Calu3 (cell line): ENCODE measurements at regions not wholly inside any gene's neighbourhood (a gene's known extent, or its start where the extent isn't known, plus 50 kb on each side); places are given as distances from the start of the nearest gene placed in this dataset.

Experiments
- BruUV-seq: library from RNA; stranded (reverse); fragments of 400-500 nt; replicated peaks from 2 replicates; lab custom pipeline; 2021; lab: Mats Ljungman, UMichigan
- CTCF ChIA-PET: fragments of 300-600 bp; sonication (Branson Sonifier 250); formaldehyde crosslinking; loops from one replicate; lab custom pipeline; 2022; ENCODE audit warnings: antibody characterized with exemption; lab: Charles Lee
- DNase-seq: peaks from one replicate; pipeline ENCODE4 v3.0.0; 2022
- H3K27ac Mint-ChIP-seq: one replicate; pipeline ENCODE4 v1.8.0; 2022; ENCODE audit warnings: mixed read lengths; ENCODE audit not compliant: unreplicated experiment
- H3K27me3 Mint-ChIP-seq: one replicate; pipeline ENCODE4 v1.8.0; 2022; ENCODE audit warnings: mixed read lengths; ENCODE audit not compliant: unreplicated experiment
- H3K36me3 Mint-ChIP-seq: one replicate; pipeline ENCODE4 v1.8.0; 2022; ENCODE audit warnings: mild to moderate bottlenecking, moderate library complexity, mixed read lengths; ENCODE audit not compliant: insufficient read depth, unreplicated experiment
- H3K4me1 Mint-ChIP-seq: one replicate; pipeline ENCODE4 v1.8.0; 2022; ENCODE audit warnings: mild to moderate bottlenecking, low read depth, mixed read lengths; ENCODE audit not compliant: unreplicated experiment
- H3K4me3 Mint-ChIP-seq: one replicate; pipeline ENCODE4 v1.8.0; 2022; ENCODE audit warnings: mild to moderate bottlenecking, low read depth, moderate library complexity, mixed read lengths; ENCODE audit not compliant: unreplicated experiment
- H3K9me3 Mint-ChIP-seq: one replicate; pipeline ENCODE4 v1.8.0; 2022; ENCODE audit warnings: low read depth, mixed read lengths; ENCODE audit not compliant: unreplicated experiment
- intact Hi-C: fragments of 100-400 bp; cut with micrococcal nuclease; formaldehyde crosslinking; loops from one replicate; pipeline ENCODE4 v1.10.0; 2022; ENCODE audit not compliant: unreplicated experiment
- TF ChIP-seq, protein P1 (sequence below): fragments of 200-600 bp; IDR thresholded peaks from one replicate; pipeline ENCODE4 v1.8.0; 2022; ENCODE audit warnings: antibody characterized with exemption; ENCODE audit not compliant: unreplicated experiment

GRCh38 chr2:128578406-128579390, 260.0 kb upstream of the HS6ST1 start:
- no peak overlapping the region for H3K27ac Mint-ChIP-seq

GRCh38 chr2:128579825-128580224, 261.2 kb upstream of the HS6ST1 start:
- no peaks in the 10 kb centered on the region for H3K36me3 Mint-ChIP-seq
- DNase-seq: no peak

More at GRCh38 chr2:128578406-128579390, 260.0 kb upstream of the HS6ST1 start:
- no peaks in the 10 kb centered on the region for H3K9me3 Mint-ChIP-seq
- peaks cover 8% of the 10 kb centered on the region for H3K4me1 Mint-ChIP-seq
- CTCF ChIA-PET: no interaction called here
- no peaks in the 10 kb centered on the region for H3K36me3 Mint-ChIP-seq
- H3K4me3 Mint-ChIP-seq: no peak overlapping the region
- no peak for DNase-seq
- H3K27me3 Mint-ChIP-seq: peaks cover 9% of the 10 kb centered on the region
- intact Hi-C loops: loop anchor here (5.0 kb wide), 1 partner anchor 41 kb away; no protein-coding TSS in a partner anchor
- TF ChIP-seq, protein P1, sequence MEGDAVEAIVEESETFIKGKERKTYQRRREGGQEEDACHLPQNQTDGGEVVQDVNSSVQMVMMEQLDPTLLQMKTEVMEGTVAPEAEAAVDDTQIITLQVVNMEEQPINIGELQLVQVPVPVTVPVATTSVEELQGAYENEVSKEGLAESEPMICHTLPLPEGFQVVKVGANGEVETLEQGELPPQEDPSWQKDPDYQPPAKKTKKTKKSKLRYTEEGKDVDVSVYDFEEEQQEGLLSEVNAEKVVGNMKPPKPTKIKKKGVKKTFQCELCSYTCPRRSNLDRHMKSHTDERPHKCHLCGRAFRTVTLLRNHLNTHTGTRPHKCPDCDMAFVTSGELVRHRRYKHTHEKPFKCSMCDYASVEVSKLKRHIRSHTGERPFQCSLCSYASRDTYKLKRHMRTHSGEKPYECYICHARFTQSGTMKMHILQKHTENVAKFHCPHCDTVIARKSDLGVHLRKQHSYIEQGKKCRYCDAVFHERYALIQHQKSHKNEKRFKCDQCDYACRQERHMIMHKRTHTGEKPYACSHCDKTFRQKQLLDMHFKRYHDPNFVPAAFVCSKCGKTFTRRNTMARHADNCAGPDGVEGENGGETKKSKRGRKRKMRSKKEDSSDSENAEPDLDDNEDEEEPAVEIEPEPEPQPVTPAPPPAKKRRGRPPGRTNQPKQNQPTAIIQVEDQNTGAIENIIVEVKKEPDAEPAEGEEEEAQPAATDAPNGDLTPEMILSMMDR: no peak
- BruUV-seq: no TSS peak

DNA sequence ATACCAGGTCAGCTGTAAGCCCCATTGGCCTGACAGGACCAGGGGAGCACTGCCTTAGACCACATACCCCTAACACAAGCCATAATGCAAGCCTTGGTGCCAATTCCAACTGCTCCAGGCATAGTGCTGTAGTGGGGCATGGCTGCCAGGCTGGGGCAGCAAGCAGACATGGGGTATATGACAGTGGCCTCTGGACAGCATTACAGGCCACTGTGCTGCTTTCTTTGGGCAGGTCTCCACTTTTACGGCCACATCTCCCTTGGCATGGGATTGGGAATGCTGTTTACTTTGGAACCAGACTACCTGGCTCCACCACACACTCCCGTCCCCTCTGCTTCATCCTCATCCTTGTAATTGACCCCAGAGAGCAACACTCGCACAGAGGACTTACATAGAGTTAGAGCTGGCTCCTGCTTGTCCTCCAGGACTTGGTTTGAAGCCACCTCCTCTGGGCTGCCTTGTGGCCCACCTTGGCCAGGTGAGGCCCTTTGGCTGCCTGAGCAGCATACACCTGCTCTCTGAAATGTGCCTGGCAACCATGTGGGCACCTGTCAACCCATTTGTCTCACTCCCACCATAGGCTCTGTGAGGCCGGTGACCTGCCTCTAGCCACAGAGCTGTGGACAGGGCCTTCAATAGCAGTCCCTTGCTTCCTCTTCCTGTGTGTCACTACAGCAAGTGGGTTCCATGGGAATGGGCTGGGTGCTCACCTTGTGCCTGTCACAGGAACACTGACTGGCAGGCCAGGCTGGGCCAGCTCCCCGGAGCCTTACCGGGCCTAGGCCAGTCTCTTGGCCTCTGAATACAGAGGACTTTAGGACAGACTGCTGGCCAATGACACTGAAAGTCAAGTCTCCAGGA, 262.6 kb upstream of the HS6ST1 start:
- Mint-ChIP-seq H3K27ac (no peak overlapping the region), H3K4me3 (no peak overlapping the region), H3K36me3 (no peaks in the 10 kb centered on the region), H3K4me1 (peaks cover 8% of the 10 kb centered on the region), H3K27me3 (no peaks in the 10 kb centered on the region), H3K9me3 (no peaks in the 10 kb centered on the region)
- BruUV-seq: no TSS peak
- DNase-seq: no peak
- CTCF ChIA-PET: no interaction called here
- intact Hi-C loops: no loop called here
- TF ChIP-seq, protein P1: no peak

More at GRCh38 chr2:128579825-128580224, 261.2 kb upstream of the HS6ST1 start:
- Mint-ChIP-seq H3K27ac (no peak overlapping the region), H3K4me1 (peaks cover 8% of the 10 kb centered on the region), H3K9me3 (no peaks in the 10 kb centered on the region), H3K4me3 (no peak overlapping the region), H3K27me3 (no peaks in the 10 kb centered on the region)
- TF ChIP-seq, protein P1: no peak
- BruUV-seq: no TSS peak
- intact Hi-C loops: loop anchor here (5.0 kb wide), 1 partner anchor 43 kb away; no protein-coding TSS in a partner anchor
- CTCF ChIA-PET: no interaction called here

GRCh38 chr2:128581849-128582244, 263.2 kb upstream of the HS6ST1 start:
- BruUV-seq: no TSS peak
- TF ChIP-seq, protein P1: no peak
- Mint-ChIP-seq H3K27me3 (no peaks in the 10 kb centered on the region), H3K4me1 (peaks cover 8% of the 10 kb centered on the region), H3K9me3 (no peaks in the 10 kb centered on the region), H3K36me3 (no peaks in the 10 kb centered on the region), H3K27ac (no peak overlapping the region), H3K4me3 (no peak overlapping the region)
- CTCF ChIA-PET: no interaction called here
- intact Hi-C loops: no loop called here
- DNase-seq: no peak
